ENCODE measurements at regions not wholly inside any gene's neighbourhood (a gene's known extent, or its start where the extent isn't known, plus 50 kb on each side); places are given as distances from the start of the nearest gene placed in this dataset.
"Not testable (repeated sequence)": the region's sequence is repeated elsewhere in the genome, so short reads cannot be mapped to it uniquely, and the experiment has no call there.

DNA sequence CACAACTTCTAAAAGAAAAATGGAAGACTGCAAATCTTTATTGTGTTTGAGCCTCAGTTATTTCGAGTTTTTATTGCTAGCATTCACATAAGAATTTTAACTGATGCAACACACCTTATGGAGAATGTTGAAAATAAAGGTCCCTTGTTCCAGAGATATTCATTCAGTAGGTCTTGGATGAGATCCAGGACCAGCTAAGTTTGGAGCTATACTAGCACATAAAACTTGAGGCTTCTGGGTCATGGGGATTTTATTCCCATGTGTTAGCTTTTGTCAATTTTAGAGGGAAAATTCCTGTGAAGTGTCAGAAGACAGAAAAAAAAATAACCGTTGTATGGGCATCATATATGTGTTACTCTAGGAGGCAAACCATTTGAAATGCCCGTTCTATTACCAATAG, 693.2 kb upstream of the MIS18BP1 start:
- H3K27me3 ChIP-seq (ENCODE audit: control insufficient read depth, insufficient read depth, low read length): no peaks in the 10 kb centered on the region
- no peak overlapping the region for H3K4me3 ChIP-seq (ENCODE audit: low read depth, low read length)
- DNase-seq (ENCODE audit: low read depth): no peak
- TF ChIP-seq, protein P1, sequence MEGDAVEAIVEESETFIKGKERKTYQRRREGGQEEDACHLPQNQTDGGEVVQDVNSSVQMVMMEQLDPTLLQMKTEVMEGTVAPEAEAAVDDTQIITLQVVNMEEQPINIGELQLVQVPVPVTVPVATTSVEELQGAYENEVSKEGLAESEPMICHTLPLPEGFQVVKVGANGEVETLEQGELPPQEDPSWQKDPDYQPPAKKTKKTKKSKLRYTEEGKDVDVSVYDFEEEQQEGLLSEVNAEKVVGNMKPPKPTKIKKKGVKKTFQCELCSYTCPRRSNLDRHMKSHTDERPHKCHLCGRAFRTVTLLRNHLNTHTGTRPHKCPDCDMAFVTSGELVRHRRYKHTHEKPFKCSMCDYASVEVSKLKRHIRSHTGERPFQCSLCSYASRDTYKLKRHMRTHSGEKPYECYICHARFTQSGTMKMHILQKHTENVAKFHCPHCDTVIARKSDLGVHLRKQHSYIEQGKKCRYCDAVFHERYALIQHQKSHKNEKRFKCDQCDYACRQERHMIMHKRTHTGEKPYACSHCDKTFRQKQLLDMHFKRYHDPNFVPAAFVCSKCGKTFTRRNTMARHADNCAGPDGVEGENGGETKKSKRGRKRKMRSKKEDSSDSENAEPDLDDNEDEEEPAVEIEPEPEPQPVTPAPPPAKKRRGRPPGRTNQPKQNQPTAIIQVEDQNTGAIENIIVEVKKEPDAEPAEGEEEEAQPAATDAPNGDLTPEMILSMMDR (IDR thresholded peaks at IDR 0.05; ENCODE audit: insufficient read depth, low read length, poor library complexity, severe bottlenecking): no peak
- no peaks in the 10 kb centered on the region for H3K36me3 ChIP-seq (ENCODE audit: control insufficient read depth, insufficient read depth, low read length)

DNA sequence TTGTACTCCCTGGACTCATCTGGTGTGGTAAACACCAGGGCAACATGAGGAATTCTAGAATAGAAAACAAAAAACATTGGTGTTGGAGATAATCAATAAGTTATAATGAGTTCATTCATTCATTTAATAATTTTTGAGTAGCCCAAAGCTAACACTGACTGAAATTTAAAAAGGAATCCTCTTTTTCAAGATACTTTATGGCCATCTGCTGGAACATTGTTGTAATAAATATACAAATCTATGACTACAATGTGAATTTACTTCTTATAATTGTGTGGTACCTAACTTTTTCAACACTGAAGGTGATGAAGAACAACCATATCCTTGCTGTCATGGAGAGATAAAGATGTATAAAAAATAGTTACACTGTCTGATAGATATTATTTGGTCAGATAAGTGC, 687.3 kb upstream of the MIS18BP1 start:
- H3K27me3 ChIP-seq (ENCODE audit: control insufficient read depth, insufficient read depth, low read length): no peaks in the 10 kb centered on the region
- DNase-seq (ENCODE audit: low read depth): no peak
- no peak overlapping the region for H3K4me3 ChIP-seq (ENCODE audit: low read depth, low read length)
- no peaks in the 10 kb centered on the region for H3K36me3 ChIP-seq (ENCODE audit: control insufficient read depth, insufficient read depth, low read length)
- TF ChIP-seq, protein P1 (IDR thresholded peaks at IDR 0.05; ENCODE audit: insufficient read depth, low read length, poor library complexity, severe bottlenecking): no peak

DNA sequence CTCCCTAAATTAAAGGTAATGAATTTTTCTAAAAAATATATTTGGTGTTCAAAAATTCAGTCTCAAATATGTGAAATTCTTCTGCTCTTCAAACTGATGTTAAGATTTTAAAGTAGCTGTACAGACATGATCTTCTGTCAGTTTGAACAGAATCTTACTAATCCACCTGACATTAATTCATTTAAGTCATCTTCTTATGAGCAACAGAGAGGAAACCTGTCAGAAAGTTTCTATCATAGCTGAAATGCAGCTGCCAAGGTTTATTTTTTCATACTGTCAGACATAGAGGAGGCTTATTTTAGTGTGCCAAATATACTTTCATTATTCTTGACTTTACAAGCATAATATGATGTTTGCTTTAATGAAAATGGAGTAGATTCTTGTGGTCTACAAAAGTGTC, 686.6 kb upstream of the MIS18BP1 start:
- no peak overlapping the region for H3K4me3 ChIP-seq (ENCODE audit: low read depth, low read length)
- H3K36me3 ChIP-seq (ENCODE audit: control insufficient read depth, insufficient read depth, low read length): no peaks in the 10 kb centered on the region
- DNase-seq (ENCODE audit: low read depth): no peak
- H3K27me3 ChIP-seq (ENCODE audit: control insufficient read depth, insufficient read depth, low read length): no peaks in the 10 kb centered on the region
- TF ChIP-seq, protein P1 (IDR thresholded peaks at IDR 0.05; ENCODE audit: insufficient read depth, low read length, poor library complexity, severe bottlenecking): no peak

DNA sequence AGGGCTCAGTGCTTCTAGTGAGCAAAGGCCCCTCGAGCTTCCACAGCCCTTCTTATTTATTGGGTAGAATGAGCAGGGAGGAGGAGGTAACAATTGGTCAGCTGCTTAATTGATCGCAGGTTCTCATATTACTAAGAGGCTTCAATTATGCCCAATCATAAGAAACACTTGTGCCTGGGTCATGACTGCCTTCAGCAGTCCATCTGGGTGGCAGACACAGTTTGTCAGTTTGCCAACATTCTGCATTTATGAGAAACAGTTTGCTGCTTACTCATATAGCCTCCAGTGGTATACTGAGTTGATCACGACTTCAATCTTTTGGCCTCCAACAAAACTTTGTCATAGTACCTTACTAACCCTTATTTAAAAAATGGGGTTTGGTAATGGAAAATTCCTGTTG, 667.0 kb upstream of the MIS18BP1 start:
- DNase-seq (ENCODE audit: low read depth): not testable (repeated sequence)

DNA sequence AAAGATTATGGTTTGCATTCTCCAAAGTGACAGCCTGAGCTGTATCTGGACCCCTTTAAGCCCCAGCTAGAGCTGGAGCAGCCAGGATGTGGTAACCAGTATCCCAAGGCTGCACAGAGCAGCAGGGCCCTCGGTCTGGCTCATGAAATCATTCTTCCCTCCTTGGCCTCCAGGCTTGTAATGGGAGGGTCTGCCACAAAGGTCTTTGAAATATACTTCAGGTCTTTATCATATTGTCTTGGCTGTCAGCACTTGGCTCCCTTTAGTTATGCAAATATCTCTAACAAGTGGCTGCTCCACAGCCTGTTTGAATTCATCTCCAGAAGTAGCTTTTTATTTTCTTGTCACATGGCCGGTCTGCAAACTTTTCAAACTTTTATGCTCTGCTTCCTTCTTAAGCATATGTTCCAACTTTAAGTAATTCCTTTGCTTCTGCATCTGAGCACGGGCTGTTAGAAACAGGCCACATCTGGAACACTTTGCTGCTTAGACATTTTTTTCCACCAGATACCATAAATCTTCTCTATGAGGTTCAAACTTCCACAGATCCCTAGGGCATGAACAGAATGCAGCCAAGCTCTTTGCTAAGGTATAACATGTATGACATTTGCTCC, 663.4 kb upstream of the MIS18BP1 start:
- no peaks in the 10 kb centered on the region for H3K36me3 ChIP-seq (ENCODE audit: control insufficient read depth, insufficient read depth, low read length)
- no peak overlapping the region for H3K4me3 ChIP-seq (ENCODE audit: low read depth, low read length)
- no peaks in the 10 kb centered on the region for H3K27me3 ChIP-seq (ENCODE audit: control insufficient read depth, insufficient read depth, low read length)
- no peak for DNase-seq (ENCODE audit: low read depth)
- TF ChIP-seq, protein P1 (IDR thresholded peaks at IDR 0.05; ENCODE audit: insufficient read depth, low read length, poor library complexity, severe bottlenecking): no peak

More for the DNA sequence above, 667.0 kb upstream of the MIS18BP1 start:
- H3K27me3 ChIP-seq (ENCODE audit: control insufficient read depth, insufficient read depth, low read length); H3K36me3 ChIP-seq (ENCODE audit: control insufficient read depth, insufficient read depth, low read length); H3K4me3 ChIP-seq (ENCODE audit: low read depth, low read length): not testable (repeated sequence)

DNA sequence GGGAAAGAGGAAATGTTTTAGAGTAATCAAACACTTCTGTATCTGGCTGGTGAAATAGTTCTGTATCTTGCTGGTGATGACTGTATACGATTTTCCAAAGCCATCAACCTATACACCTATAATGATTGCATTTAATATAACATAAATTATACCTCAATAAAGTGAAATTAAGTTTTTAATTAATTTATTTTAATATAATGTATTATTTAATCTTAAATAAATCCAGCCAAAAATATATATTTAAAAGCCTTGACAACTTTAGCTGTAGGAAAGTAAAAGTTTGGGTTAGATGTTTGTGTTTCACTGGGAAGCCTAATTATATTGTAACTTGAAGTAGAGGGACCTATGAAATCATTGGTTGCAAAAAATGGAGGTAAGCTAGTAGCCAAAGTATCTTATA, 654.8 kb upstream of the MIS18BP1 start:
- DNase-seq (ENCODE audit: low read depth): no peak
- H3K36me3 ChIP-seq (ENCODE audit: control insufficient read depth, insufficient read depth, low read length): no peaks in the 10 kb centered on the region
- no peaks in the 10 kb centered on the region for H3K27me3 ChIP-seq (ENCODE audit: control insufficient read depth, insufficient read depth, low read length)
- TF ChIP-seq, protein P1 (IDR thresholded peaks at IDR 0.05; ENCODE audit: insufficient read depth, low read length, poor library complexity, severe bottlenecking): no peak
- H3K4me3 ChIP-seq (ENCODE audit: low read depth, low read length): no peak overlapping the region

All from kidney epithelial cell (primary cell).